Activated naive CD8-positive, alpha-beta T cell treated with anti-CD3 and anti-CD28 coated beads, Interleukin-2, amount 50 U/mL, for 24 hours (primary cell): ENCODE measurements at regions not wholly inside any gene's neighbourhood (a gene's known extent, or its start where the extent isn't known, plus 50 kb on each side); places are given as distances from the start of the nearest gene placed in this dataset.
A peak's percentile ranks its signal among the peaks of the same experiment; 100 is the strongest.
"Not testable (repeated sequence)": the region's sequence is repeated elsewhere in the genome, so short reads cannot be mapped to it uniquely, and the experiment has no call there.

Experiments used
- ATAC-seq: fragments of 150-1000 bp; cut with Tn5 transposase; one replicate; pipeline ENCODE4 v1.10.0; 2021
- DNase-seq: peaks from one replicate; pipeline ENCODE4 v3.0.0; 2021
- H3K27ac Mint-ChIP-seq: one replicate; pipeline ENCODE4 v1.8.0; 2021; ENCODE audit warnings: mild to moderate bottlenecking, mixed read lengths
- H3K27me3 Mint-ChIP-seq: one replicate; pipeline ENCODE4 v1.8.0; 2021; ENCODE audit warnings: mixed read lengths
- H3K36me3 Mint-ChIP-seq: one replicate; pipeline ENCODE4 v1.8.0; 2021; ENCODE audit warnings: low read depth, mixed read lengths
- H3K4me1 Mint-ChIP-seq: one replicate; pipeline ENCODE4 v1.8.0; 2021; ENCODE audit warnings: mixed read lengths
- H3K4me3 Mint-ChIP-seq: one replicate; pipeline ENCODE4 v1.8.0; 2021; ENCODE audit warnings: mild to moderate bottlenecking, moderate library complexity, mixed read lengths
- H3K9me3 Mint-ChIP-seq: one replicate; pipeline ENCODE4 v1.8.0; 2021; ENCODE audit warnings: mixed read lengths

- peaks cover 64% of the 10 kb centered on the region for H3K4me1 Mint-ChIP-seq
- no peaks in the 10 kb centered on the region for H3K9me3 Mint-ChIP-seq
- H3K27ac Mint-ChIP-seq = peak overlapping the region; percentile 97
- H3K36me3 Mint-ChIP-seq = no peaks in the 10 kb centered on the region
- no peak overlapping the region for H3K4me3 Mint-ChIP-seq
- H3K27me3 Mint-ChIP-seq = no peaks in the 10 kb centered on the region
- DNase-seq (no peak), ATAC-seq (no peak)
These were observed 68.7 kb downstream of the ZFP36L2 start for GRCh38 chr2:43157506-43158246.

- no peak overlapping the region for H3K27ac Mint-ChIP-seq
These were observed 70.5 kb downstream of the ZFP36L2 start for GRCh38 chr2:43155851-43156411.

GRCh38 chr2:43154685-43155084 lies 71.7 kb downstream of the ZFP36L2 start:
- no peak overlapping the region for H3K4me3 Mint-ChIP-seq
- DNase-seq = no peak
- no peak for ATAC-seq
- no peaks in the 10 kb centered on the region for H3K36me3 Mint-ChIP-seq
- H3K27ac Mint-ChIP-seq = no peak overlapping the region
- no peaks in the 10 kb centered on the region for H3K9me3 Mint-ChIP-seq
- no peaks in the 10 kb centered on the region for H3K27me3 Mint-ChIP-seq
- H3K4me1 Mint-ChIP-seq = peaks cover 56% of the 10 kb centered on the region

More at GRCh38 chr2:43155851-43156411, 70.5 kb downstream of the ZFP36L2 start:
- DNase-seq (no peak), ATAC-seq (no peak)
- Mint-ChIP-seq H3K9me3 (no peaks in the 10 kb centered on the region), H3K36me3 (no peaks in the 10 kb centered on the region), H3K4me3 (no peak overlapping the region), H3K4me1 (peaks cover 60% of the 10 kb centered on the region), H3K27me3 (no peaks in the 10 kb centered on the region)

- ATAC-seq (no peak), DNase-seq (no peak)
- H3K27ac Mint-ChIP-seq = no peak overlapping the region
- H3K9me3 Mint-ChIP-seq = no peaks in the 10 kb centered on the region
- H3K27me3 Mint-ChIP-seq = no peaks in the 10 kb centered on the region
- no peak overlapping the region for H3K4me3 Mint-ChIP-seq
- no peaks in the 10 kb centered on the region for H3K36me3 Mint-ChIP-seq
- peaks cover 54% of the 10 kb centered on the region for H3K4me1 Mint-ChIP-seq
These were observed 73.4 kb downstream of the ZFP36L2 start for GRCh38 chr2:43152741-43153647.

GRCh38 chr2:43152186-43152585 lies 74.2 kb downstream of the ZFP36L2 start:
- no peaks in the 10 kb centered on the region for H3K27me3 Mint-ChIP-seq
- H3K4me3 Mint-ChIP-seq = no peak overlapping the region
- no peaks in the 10 kb centered on the region for H3K9me3 Mint-ChIP-seq
- H3K4me1 Mint-ChIP-seq = peaks cover 53% of the 10 kb centered on the region
- ATAC-seq (no peak), DNase-seq (no peak)
- H3K27ac Mint-ChIP-seq = no peak overlapping the region
- no peaks in the 10 kb centered on the region for H3K36me3 Mint-ChIP-seq

- peak; percentile 98 for ATAC-seq
- Mint-ChIP-seq H3K27ac (peak overlapping the region; percentile 89), H3K36me3 (no peaks in the 10 kb centered on the region), H3K9me3 (no peaks in the 10 kb centered on the region), H3K27me3 (no peaks in the 10 kb centered on the region), H3K4me3 (peak overlapping the region; percentile 54), H3K4me1 (peaks cover 55% of the 10 kb centered on the region)
- DNase-seq = peak; percentile 68
These were observed 76.8 kb downstream of the ZFP36L2 start for GRCh38 chr2:43149482-43150107.

GRCh38 chr2:43146083-43146482 lies 80.3 kb downstream of the ZFP36L2 start:
- no peaks in the 10 kb centered on the region for H3K27me3 Mint-ChIP-seq
- no peaks in the 10 kb centered on the region for H3K9me3 Mint-ChIP-seq
- no peaks in the 10 kb centered on the region for H3K36me3 Mint-ChIP-seq
- no peak for DNase-seq
- peaks cover 59% of the 10 kb centered on the region for H3K4me1 Mint-ChIP-seq
- H3K4me3 Mint-ChIP-seq = no peak overlapping the region
- H3K27ac Mint-ChIP-seq = no peak overlapping the region
- no peak for ATAC-seq

GRCh38 chr2:43144263-43144662 lies 82.1 kb downstream of the ZFP36L2 start:
- peak overlapping the region; percentile 22 for H3K27ac Mint-ChIP-seq
- H3K27me3 Mint-ChIP-seq = no peaks in the 10 kb centered on the region
- no peaks in the 10 kb centered on the region for H3K9me3 Mint-ChIP-seq
- H3K4me3 Mint-ChIP-seq = no peak overlapping the region
- no peaks in the 10 kb centered on the region for H3K36me3 Mint-ChIP-seq
- no peak for DNase-seq
- H3K4me1 Mint-ChIP-seq = peaks cover 61% of the 10 kb centered on the region
- no peak for ATAC-seq

- Mint-ChIP-seq H3K4me1 (peaks cover 59% of the 10 kb centered on the region), H3K4me3 (no peak overlapping the region), H3K36me3 (no peaks in the 10 kb centered on the region), H3K27ac (peak overlapping the region; percentile 22), H3K9me3 (no peaks in the 10 kb centered on the region), H3K27me3 (no peaks in the 10 kb centered on the region)
- ATAC-seq = no peak
- no peak for DNase-seq
These were observed 82.7 kb downstream of the ZFP36L2 start for GRCh38 chr2:43143756-43144155.

GRCh38 chr2:43142921-43143438 lies 83.4 kb downstream of the ZFP36L2 start:
- ATAC-seq = peak; percentile 77
- peak; percentile 58 for DNase-seq
- Mint-ChIP-seq H3K27me3 (no peaks in the 10 kb centered on the region), H3K4me3 (peak overlapping the region; percentile 83), H3K4me1 (peaks cover 60% of the 10 kb centered on the region), H3K36me3 (no peaks in the 10 kb centered on the region), H3K27ac (peak overlapping the region; percentile 87), H3K9me3 (no peaks in the 10 kb centered on the region)

- Mint-ChIP-seq H3K4me1 (peaks cover 68% of the 10 kb centered on the region), H3K4me3 (peak overlapping the region; percentile 83)
- not testable (repeated sequence) for DNase-seq, H3K27ac Mint-ChIP-seq, ATAC-seq, H3K9me3 Mint-ChIP-seq, H3K36me3 Mint-ChIP-seq, H3K27me3 Mint-ChIP-seq
These were observed 84.7 kb downstream of the ZFP36L2 start for GRCh38 chr2:43141636-43142151.

GRCh38 chr2:43139996-43140621 lies 86.3 kb downstream of the ZFP36L2 start:
- ATAC-seq = peak; percentile 65
- H3K36me3 Mint-ChIP-seq = no peaks in the 10 kb centered on the region

GRCh38 chr2:43139501-43139900 lies 86.9 kb downstream of the ZFP36L2 start:
- DNase-seq (no peak), ATAC-seq (no peak)
- Mint-ChIP-seq H3K27ac (peak overlapping the region; percentile 87), H3K27me3 (no peaks in the 10 kb centered on the region), H3K36me3 (no peaks in the 10 kb centered on the region), H3K9me3 (no peaks in the 10 kb centered on the region), H3K4me3 (peak overlapping the region; percentile 47), H3K4me1 (peaks cover 83% of the 10 kb centered on the region)

More at GRCh38 chr2:43139996-43140621, 86.3 kb downstream of the ZFP36L2 start:
- peaks cover 77% of the 10 kb centered on the region for H3K4me1 Mint-ChIP-seq
- H3K27ac Mint-ChIP-seq = peak overlapping the region; percentile 87
- peak overlapping the region; percentile 47 for H3K4me3 Mint-ChIP-seq
- DNase-seq = no peak
- no peaks in the 10 kb centered on the region for H3K27me3 Mint-ChIP-seq
- H3K9me3 Mint-ChIP-seq = no peaks in the 10 kb centered on the region
